ENCODE measurements at regions not wholly inside any gene's neighbourhood (a gene's known extent, or its start where the extent isn't known, plus 50 kb on each side); places are given as distances from the start of the nearest gene placed in this dataset.

DNA sequence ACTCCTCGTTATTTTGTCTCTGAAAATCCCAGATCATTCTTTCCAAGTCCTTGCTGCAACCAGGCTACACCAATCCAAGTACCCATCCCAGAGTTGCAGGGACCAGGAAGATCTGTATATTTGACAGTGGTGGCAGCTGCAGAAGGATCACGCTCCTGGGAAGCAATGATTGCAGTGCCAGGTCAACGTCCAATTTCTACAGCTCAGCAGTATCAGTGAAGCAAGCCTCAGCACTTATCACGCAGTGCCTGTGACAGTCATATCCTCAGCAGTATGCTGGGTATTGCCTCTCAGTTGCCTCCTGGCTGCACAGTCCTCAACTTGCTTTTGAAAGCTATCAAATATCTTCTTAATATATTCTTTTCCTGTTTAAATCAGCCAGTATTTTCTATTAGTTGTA is 66.7 kb downstream of the BARHL2 start:
- ChIA-PET POLR2A (no interaction called here), CTCF (no interaction called here)
- Mint-ChIP-seq H3K4me3 (no peak overlapping the region), H3K36me3 (ENCODE audit: low read depth) (no peaks in the 10 kb centered on the region), H3K4me1 (no peaks in the 10 kb centered on the region), H3K27me3 (peaks cover 3% of the 10 kb centered on the region), H3K9me3 (no peaks in the 10 kb centered on the region), H3K27ac (no peak overlapping the region)
- no peak for DNase-seq

DNA sequence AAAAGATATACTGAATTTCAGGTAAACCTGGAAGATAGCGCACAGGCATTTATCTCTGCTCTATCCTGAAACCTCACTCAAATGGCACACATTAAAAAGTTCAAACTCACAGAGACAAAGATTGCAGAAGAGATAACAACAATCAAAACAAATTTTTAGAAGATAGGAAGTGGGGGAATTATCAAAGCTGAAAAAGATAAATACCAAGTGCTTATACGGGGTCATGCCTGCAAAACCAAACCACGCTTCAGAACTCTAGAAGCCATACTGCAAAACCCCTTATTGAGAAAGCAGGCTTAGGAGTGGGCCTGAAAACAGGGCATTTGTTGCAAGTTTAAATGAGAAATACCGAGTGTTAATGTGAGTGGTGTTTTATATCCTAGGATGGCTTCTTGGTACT is 76.8 kb downstream of the BARHL2 start:
- DNase-seq = no peak
- Mint-ChIP-seq H3K4me1 (no peaks in the 10 kb centered on the region), H3K36me3 (ENCODE audit: low read depth) (no peaks in the 10 kb centered on the region), H3K9me3 (no peaks in the 10 kb centered on the region), H3K27me3 (peaks cover 3% of the 10 kb centered on the region), H3K27ac (no peak overlapping the region), H3K4me3 (no peak overlapping the region)
- ChIA-PET POLR2A (no interaction called here), CTCF (no interaction called here)

DNA sequence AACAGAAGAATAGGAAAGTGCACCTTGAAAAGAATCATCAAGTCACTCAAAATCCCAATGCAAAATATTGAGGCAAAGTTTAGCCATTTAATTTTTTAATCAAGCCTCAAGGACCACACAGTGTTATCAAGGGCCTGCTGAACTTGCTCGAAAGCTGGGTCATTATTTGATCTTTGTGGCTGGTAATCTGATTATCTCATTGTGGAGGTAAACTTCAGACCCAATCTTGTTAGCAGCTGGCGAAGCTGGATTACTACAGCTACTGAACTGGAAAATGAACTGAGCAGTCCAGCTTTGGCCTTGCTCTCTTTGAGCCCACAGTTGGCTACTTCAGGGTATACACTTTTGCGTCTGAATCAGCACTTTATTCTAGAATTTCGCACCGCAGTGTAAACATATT is 94.4 kb downstream of the BARHL2 start:
- Mint-ChIP-seq H3K9me3 (no peaks in the 10 kb centered on the region), H3K36me3 (ENCODE audit: low read depth) (no peaks in the 10 kb centered on the region), H3K4me1 (no peaks in the 10 kb centered on the region), H3K4me3 (no peak overlapping the region), H3K27ac (no peak overlapping the region), H3K27me3 (no peaks in the 10 kb centered on the region)
- DNase-seq = no peak
- ChIA-PET POLR2A (no interaction called here), CTCF (interaction anchor here (0.6 kb wide), 1 partner anchor 28 kb away, joined by 4 read pairs; no protein-coding TSS in a partner anchor)

DNA sequence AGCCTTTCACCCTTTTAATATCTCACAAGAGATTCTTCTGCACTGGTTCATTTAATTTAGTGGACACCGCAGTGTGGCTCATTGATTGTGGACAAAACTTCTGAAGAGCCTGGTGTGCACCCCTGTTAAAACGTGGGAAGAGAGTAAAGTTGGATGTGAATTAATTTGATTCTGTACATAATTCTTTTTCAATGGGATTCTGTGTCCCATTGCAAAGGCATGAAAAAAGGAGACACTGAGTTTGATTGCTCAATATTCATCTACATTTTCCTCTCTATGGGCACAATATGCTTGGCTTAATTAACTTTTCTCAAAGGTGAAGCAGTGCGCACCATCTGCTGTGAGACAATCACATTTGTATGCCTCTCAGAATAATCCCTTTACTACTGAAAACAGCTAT is 95.1 kb downstream of the BARHL2 start:
- ChIA-PET POLR2A (no interaction called here), CTCF (interaction anchor here (0.6 kb wide), 1 partner anchor 28 kb away, joined by 4 read pairs; no protein-coding TSS in a partner anchor)
- Mint-ChIP-seq H3K9me3 (no peaks in the 10 kb centered on the region), H3K27ac (no peak overlapping the region), H3K4me3 (no peak overlapping the region), H3K4me1 (no peaks in the 10 kb centered on the region), H3K36me3 (ENCODE audit: low read depth) (no peaks in the 10 kb centered on the region), H3K27me3 (no peaks in the 10 kb centered on the region)
- DNase-seq = no peak

DNA sequence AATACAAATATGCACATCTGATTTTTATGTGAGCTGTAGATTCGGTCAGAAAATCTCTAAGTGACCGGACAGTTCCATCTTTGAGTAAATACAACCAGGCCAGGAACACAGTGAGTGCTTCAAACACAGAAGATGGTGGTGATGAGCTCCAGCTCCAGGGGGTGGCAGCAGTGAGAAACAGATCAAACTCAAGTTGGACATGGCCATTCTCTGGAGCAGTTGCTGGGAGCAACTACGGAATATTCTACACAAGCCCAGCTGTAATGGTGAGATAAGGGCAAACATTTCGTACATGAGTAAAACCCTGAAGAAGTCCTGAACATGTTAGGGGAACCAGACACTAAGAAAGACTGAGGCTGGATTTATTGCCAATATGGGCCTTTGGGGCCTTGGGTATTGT is 100.7 kb downstream of the BARHL2 start:
- no peak overlapping the region for H3K27ac Mint-ChIP-seq
- no peaks in the 10 kb centered on the region for H3K27me3 Mint-ChIP-seq
- no peaks in the 10 kb centered on the region for H3K4me1 Mint-ChIP-seq
- H3K9me3 Mint-ChIP-seq = no peaks in the 10 kb centered on the region
- CTCF ChIA-PET = no interaction called here
- no peaks in the 10 kb centered on the region for H3K36me3 Mint-ChIP-seq (ENCODE audit: low read depth)
- H3K4me3 Mint-ChIP-seq = no peak overlapping the region
- POLR2A ChIA-PET = no interaction called here
- no peak for DNase-seq

DNA sequence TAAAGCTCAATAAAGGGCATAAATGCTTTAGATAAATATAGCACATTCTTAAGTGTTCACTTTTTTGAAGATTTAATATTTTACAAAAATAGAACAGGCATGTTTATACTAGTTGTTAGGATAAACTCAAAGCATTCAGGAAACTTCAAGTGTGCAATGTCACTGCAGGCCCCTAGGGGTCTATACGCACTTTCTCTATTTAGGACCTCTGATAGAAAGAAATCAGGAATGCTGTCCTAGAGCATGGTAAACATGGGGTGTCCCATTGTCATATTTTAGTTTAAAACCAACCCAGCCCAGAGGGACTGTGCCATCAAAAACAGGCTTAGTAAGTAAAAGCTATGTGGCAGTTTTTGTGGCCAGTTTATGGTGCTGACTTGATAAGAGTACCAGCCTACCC is 102.2 kb downstream of the BARHL2 start:
- Mint-ChIP-seq H3K4me3 (no peak overlapping the region), H3K27me3 (no peaks in the 10 kb centered on the region), H3K4me1 (no peaks in the 10 kb centered on the region), H3K27ac (no peak overlapping the region), H3K9me3 (no peaks in the 10 kb centered on the region), H3K36me3 (ENCODE audit: low read depth) (no peaks in the 10 kb centered on the region)
- CTCF ChIA-PET = no interaction called here
- POLR2A ChIA-PET = no interaction called here
- no peak for DNase-seq

DNA sequence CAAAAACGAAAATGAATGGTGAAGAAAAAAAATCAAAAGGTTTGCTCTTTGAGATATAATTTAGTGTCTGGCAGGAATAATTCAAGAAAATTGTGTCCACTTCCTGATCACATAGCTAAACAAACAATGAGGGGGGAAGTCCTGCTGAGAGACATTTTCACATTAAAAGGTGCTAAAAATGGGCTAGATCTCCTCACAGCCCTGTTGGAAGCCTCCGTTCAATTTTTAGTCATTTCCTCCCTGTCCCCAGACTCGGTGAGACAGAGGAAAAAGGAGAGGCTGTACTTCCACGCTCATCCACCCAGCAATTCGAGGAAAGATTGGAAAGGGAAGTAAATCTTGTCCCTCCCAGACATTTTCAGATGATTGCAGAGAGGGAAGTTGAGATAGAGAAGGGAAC is 103.7 kb downstream of the BARHL2 start:
- no peaks in the 10 kb centered on the region for H3K36me3 Mint-ChIP-seq (ENCODE audit: low read depth)
- no peaks in the 10 kb centered on the region for H3K27me3 Mint-ChIP-seq
- no peak overlapping the region for H3K4me3 Mint-ChIP-seq
- ChIA-PET CTCF (interaction anchor here (1.3 kb wide), 1 partner anchor 45 kb away, joined by 3 read pairs; no protein-coding TSS in a partner anchor), POLR2A (no interaction called here)
- no peaks in the 10 kb centered on the region for H3K4me1 Mint-ChIP-seq
- DNase-seq = no peak
- H3K27ac Mint-ChIP-seq = no peak overlapping the region
- no peaks in the 10 kb centered on the region for H3K9me3 Mint-ChIP-seq

DNA sequence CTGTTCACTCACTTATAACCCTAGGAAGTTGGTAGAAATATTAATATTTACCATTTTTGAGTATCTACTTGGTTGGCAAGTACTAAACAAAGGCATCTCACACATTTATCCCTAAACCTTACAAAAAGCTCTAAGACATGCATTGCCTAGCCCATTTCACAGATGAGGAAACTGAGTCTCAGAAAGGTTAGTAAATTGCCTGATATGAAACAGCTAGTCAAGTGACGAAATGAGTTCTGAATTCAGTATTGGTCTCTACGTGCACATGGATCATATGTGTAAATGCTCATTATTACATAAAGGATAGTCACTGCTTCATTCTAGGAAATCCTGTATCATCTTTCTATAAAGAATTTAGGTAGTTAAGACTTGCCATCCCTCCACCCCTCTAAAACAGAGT is 105.1 kb downstream of the BARHL2 start:
- POLR2A ChIA-PET = no interaction called here
- Mint-ChIP-seq H3K36me3 (ENCODE audit: low read depth) (no peaks in the 10 kb centered on the region), H3K4me3 (no peak overlapping the region), H3K27ac (no peak overlapping the region), H3K9me3 (no peaks in the 10 kb centered on the region), H3K4me1 (no peaks in the 10 kb centered on the region), H3K27me3 (no peaks in the 10 kb centered on the region)
- CTCF ChIA-PET = no interaction called here
- DNase-seq = no peak

DNA sequence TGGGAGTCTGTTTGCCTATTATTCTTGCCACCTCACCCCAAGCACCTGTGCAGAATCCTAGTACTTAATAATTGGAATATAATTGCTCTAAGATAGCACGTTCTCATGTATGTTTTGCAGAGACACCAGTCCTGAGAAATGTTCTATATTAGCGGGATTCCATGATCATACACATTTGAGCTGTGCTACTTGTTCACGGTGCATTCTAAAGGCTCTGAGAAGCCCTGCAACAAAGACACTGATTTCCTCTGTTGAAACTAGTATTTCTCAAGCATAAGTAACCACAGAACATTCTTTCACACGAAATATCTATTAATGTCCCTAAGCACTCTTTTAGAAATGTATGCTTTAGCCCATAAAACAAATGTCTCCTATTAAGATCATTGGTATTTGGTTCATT is 109.4 kb downstream of the BARHL2 start:
- Mint-ChIP-seq H3K36me3 (ENCODE audit: low read depth) (no peaks in the 10 kb centered on the region), H3K4me1 (no peaks in the 10 kb centered on the region), H3K9me3 (no peaks in the 10 kb centered on the region), H3K27me3 (peaks cover 6% of the 10 kb centered on the region), H3K27ac (no peak overlapping the region), H3K4me3 (no peak overlapping the region)
- no peak for DNase-seq
- POLR2A ChIA-PET = no interaction called here
- CTCF ChIA-PET = no interaction called here

DNA sequence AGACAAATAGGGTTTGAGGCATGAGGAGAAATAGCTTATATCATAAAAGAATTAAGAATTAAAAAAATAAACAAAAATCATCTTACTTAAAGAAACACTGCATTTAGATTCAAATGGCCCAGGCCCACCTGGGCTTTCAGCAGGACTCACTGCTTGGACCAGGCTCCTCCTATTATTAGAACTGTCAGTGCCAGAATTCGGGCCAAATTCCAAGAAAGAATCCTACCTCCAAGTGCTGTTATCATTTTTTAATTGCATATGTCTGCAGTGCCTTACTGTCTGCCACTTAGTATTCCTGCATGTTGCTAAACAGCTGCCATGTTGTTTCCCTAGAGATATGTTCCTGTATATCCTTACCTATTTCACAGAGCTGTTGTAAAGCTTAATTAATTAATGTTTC is 112.0 kb downstream of the BARHL2 start:
- Mint-ChIP-seq H3K27ac (no peak overlapping the region), H3K36me3 (ENCODE audit: low read depth) (no peaks in the 10 kb centered on the region)
- CTCF ChIA-PET = no interaction called here

DNA sequence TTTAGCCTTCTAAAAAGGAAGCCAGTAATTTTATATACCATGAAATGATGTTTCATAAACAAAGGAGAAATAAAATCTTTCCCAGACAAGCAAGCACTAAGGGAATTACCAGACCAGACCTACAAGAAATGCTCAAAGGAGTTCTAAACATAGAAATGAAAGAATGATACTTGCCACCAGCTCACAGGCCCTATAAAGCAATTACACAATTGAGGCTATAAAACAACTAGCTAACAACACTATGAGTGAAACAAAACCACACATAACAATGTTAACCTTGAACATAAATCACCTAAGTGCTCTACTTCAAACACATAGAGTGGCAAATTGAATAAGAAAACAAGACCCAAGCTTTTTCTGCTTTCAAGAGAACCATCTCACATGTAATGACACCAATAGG is 123.8 kb downstream of the BARHL2 start:
- POLR2A ChIA-PET = no interaction called here
- CTCF ChIA-PET = no interaction called here
- Mint-ChIP-seq H3K9me3 (peaks cover 4% of the 10 kb centered on the region), H3K4me3 (no peak overlapping the region), H3K27ac (no peak overlapping the region), H3K27me3 (peaks cover 2% of the 10 kb centered on the region), H3K36me3 (ENCODE audit: low read depth) (no peaks in the 10 kb centered on the region), H3K4me1 (no peaks in the 10 kb centered on the region)
- no peak for DNase-seq

More for the DNA sequence above, 112.0 kb downstream of the BARHL2 start:
- no peak for DNase-seq
- no peak overlapping the region for H3K4me3 Mint-ChIP-seq
- peaks cover 6% of the 10 kb centered on the region for H3K27me3 Mint-ChIP-seq
- POLR2A ChIA-PET = no interaction called here
- no peaks in the 10 kb centered on the region for H3K4me1 Mint-ChIP-seq
- H3K9me3 Mint-ChIP-seq = no peaks in the 10 kb centered on the region

DNA sequence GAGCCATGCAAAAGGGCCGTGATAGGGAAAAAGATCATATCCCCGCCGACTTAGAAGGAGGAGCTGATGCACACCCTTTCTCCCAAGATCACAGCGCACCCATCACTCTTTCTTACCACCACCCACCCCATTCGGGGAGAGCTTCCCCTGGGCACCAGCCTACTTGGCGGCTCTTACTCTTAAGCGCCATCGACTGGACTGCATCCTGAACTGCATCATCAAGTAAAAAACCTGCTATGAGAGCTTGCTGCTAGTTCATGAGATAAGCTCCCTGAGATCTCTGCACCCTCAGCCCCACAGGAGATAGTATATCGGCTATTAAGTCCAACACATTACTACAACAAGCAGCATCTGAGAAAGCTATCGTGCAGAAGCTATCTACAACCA is 125.1 kb downstream of the BARHL2 start:
- no peak for DNase-seq
- Mint-ChIP-seq H3K27me3 (peaks cover 2% of the 10 kb centered on the region), H3K9me3 (peaks cover 2% of the 10 kb centered on the region), H3K27ac (no peak overlapping the region), H3K4me1 (no peaks in the 10 kb centered on the region), H3K36me3 (ENCODE audit: low read depth) (no peaks in the 10 kb centered on the region), H3K4me3 (no peak overlapping the region)
- ChIA-PET POLR2A (no interaction called here), CTCF (interaction anchor here (1.2 to 1.5 kb wide), 2 partner anchors 9 to 13 kb away, joined by 5 to 7 read pairs; no protein-coding TSS in a partner anchor)

DNA sequence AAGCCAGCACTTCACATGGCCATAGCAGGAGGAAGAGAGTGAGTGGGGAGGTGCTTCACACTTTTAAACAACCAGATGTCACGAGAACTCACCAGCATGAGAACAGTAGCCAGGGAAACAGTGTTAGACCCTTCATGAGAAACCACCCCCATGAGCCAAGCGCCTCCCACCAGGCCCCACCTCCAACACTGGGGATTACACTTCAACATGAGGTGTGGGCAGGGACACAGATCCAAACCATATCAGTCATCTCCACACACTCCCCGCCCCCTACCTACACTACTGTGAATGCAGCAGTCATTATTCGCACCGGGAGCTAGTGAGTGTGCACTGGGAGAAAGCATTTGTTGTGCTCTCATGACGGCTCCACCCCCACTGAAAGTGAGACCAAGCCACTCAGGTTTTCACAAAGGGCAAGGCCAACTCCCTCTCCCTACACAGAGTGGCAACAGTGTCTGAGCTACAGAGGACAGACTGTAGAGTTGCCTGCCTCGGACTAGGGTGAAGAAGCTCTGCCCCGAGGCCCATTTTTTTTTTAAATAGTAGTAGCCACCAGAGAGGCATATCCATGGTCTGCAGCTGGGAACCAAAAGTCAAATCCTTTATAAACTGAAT is 125.6 kb downstream of the BARHL2 start:
- Mint-ChIP-seq H3K9me3 (peaks cover 2% of the 10 kb centered on the region), H3K27me3 (peaks cover 2% of the 10 kb centered on the region), H3K36me3 (ENCODE audit: low read depth) (no peaks in the 10 kb centered on the region), H3K4me3 (no peak overlapping the region), H3K27ac (no peak overlapping the region), H3K4me1 (no peaks in the 10 kb centered on the region)
- CTCF ChIA-PET = interaction anchor here (1.2 to 1.5 kb wide), 2 partner anchors 8 to 12 kb away, joined by 5 to 7 read pairs; no protein-coding TSS in a partner anchor
- POLR2A ChIA-PET = no interaction called here
- DNase-seq = no peak

DNA sequence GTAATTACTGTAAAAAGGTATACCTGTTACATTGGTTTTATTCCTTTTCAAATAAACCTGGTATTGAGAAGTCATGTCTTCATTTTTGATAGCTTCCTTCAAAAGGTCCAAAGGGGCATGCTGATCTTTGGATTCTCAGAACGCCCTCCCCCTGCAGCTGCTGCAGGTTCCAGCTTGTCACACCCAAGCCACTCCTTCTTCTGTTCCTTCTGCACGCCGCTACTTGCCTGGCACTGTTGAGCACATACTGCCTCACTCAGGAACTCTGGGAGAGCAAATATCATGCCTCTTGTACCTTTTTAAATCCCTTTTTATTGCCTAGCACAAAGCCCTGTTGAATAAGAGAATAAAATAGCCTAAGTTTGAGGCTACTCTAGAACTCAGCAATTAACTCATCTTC is 136.9 kb downstream of the BARHL2 start:
- Mint-ChIP-seq H3K27me3 (peaks cover 4% of the 10 kb centered on the region), H3K4me1 (no peaks in the 10 kb centered on the region), H3K4me3 (no peak overlapping the region), H3K36me3 (ENCODE audit: low read depth) (no peaks in the 10 kb centered on the region), H3K27ac (no peak overlapping the region), H3K9me3 (no peaks in the 10 kb centered on the region)
- DNase-seq = no peak
- POLR2A ChIA-PET = no interaction called here
- CTCF ChIA-PET = interaction anchor here (1.2 to 1.4 kb wide), 2 partner anchors 13 to 30 kb away, joined by 3 to 8 read pairs; no protein-coding TSS in a partner anchor
